DOHH2 (cell line): ENCODE measurements at regions not wholly inside any gene's neighbourhood (a gene's known extent, or its start where the extent isn't known, plus 50 kb on each side); places are given as distances from the start of the nearest gene placed in this dataset.

Experiments used
- EZH2phosphoT487 ChIP-seq: fragments of 200-600 bp; sonication (generic); IDR thresholded peaks from 2 replicates; pipeline ENCODE4 v1.6.1; 2017; ENCODE audit warnings: borderline replicate concordance, mild to moderate bottlenecking, antibody characterized with exemption, low read length, moderate library complexity, mixed read lengths
- TF ChIP-seq, protein P1 (sequence below): fragments of 200-600 bp; sonication (generic); IDR thresholded peaks from one replicate; pipeline ENCODE4 v1.5.1; 2014; ENCODE audit warnings: antibody characterized with exemption, mild to moderate bottlenecking, low read depth, low read length; ENCODE audit not compliant: poor library complexity, severe bottlenecking

DNA sequence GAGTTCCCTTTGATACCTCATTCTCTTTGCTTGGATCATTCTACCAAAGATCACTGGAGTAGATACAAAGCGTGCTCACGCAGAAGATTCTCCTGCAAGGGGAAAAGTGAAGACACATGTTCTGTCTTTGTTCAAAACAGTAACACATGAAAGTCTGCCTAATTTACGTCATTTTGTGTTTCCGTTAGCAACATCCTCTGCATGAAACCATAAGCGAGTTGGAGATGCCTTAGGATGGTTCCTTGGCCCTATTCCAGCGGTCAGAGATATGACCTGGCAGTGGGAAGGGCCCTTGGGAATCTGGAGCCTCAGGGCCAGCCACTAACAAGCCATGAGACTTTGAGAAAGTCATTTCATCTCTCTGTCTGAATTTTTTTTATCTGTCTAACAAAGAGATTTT, 180.9 kb upstream of the TWIST2 start:
- TF ChIP-seq, protein P1, sequence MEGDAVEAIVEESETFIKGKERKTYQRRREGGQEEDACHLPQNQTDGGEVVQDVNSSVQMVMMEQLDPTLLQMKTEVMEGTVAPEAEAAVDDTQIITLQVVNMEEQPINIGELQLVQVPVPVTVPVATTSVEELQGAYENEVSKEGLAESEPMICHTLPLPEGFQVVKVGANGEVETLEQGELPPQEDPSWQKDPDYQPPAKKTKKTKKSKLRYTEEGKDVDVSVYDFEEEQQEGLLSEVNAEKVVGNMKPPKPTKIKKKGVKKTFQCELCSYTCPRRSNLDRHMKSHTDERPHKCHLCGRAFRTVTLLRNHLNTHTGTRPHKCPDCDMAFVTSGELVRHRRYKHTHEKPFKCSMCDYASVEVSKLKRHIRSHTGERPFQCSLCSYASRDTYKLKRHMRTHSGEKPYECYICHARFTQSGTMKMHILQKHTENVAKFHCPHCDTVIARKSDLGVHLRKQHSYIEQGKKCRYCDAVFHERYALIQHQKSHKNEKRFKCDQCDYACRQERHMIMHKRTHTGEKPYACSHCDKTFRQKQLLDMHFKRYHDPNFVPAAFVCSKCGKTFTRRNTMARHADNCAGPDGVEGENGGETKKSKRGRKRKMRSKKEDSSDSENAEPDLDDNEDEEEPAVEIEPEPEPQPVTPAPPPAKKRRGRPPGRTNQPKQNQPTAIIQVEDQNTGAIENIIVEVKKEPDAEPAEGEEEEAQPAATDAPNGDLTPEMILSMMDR, result no peak
- TF ChIP-seq EZH2phosphoT487, result no peak
